Transverse colon (tissue), 4 donors: ENCODE measurements at regions not wholly inside any gene's neighbourhood (a gene's known extent, or its start where the extent isn't known, plus 50 kb on each side); places are given as distances from the start of the nearest gene placed in this dataset.

Source experiments
- DNase-seq: peaks from one replicate; pipeline ENCODE4 v3.0.0-alpha.2; 2019
- H3K27ac ChIP-seq, 4 donors: fragments of 200-600 bp; sonication (generic); 2 replicates each; pipeline ENCODE4 v1.5.1; 2016 to 2018; ENCODE audit warnings: inconsistent platforms in 4 of 4
- H3K27me3 ChIP-seq: fragments of 200-600 bp; sonication (generic); 2 replicates; pipeline ENCODE4 v1.5.1; 2017; ENCODE audit warnings: inconsistent platforms
- H3K36me3 ChIP-seq, 4 donors: fragments of 200-600 bp; sonication (generic); 2 replicates each; pipeline ENCODE4 v1.5.1; 2017 to 2019; ENCODE audit warnings: inconsistent platforms in 4 of 4
- H3K4me1 ChIP-seq, 4 donors: fragments of 200-600 bp; sonication (generic); 2 replicates each; pipeline ENCODE4 v1.5.1; 2017 to 2020; ENCODE audit warnings: inconsistent platforms in 4 of 4
- H3K4me3 ChIP-seq, 4 donors: fragments of 200-600 bp; sonication (generic); 1 replicate in 1 of 4; 2 replicates in 3 of 4; pipeline versions ENCODE4 v1.5.1 to v1.6.1; 2017 to 2019; ENCODE audit warnings: inconsistent platforms in 4 of 4
- H3K9me3 ChIP-seq, 2 donors: fragments of 200-600 bp; sonication (generic); 2 replicates each; pipeline ENCODE4 v1.5.1; 2017 to 2019; ENCODE audit warnings: inconsistent platforms in 2 of 2
- CTCF ChIP-seq, 5 experiments: fragments of 200-600 bp in 3 of 5; fragments of 450-650 bp in 2 of 5; sonication (generic) in 3 of 5; IDR thresholded peaks; 1 replicate in 2 of 5; 2 replicates in 3 of 5; pipeline ENCODE4 v1.5.1; 2016 to 2017; ENCODE audit warnings: antibody characterized with exemption in 5 of 5, inconsistent platforms in 3 of 5, mild to moderate bottlenecking in 2 of 5, moderate library complexity in 1 of 5
- EP300 ChIP-seq: sonication (generic); formaldehyde crosslinking; IDR thresholded peaks from one replicate; pipeline ENCODE4 v1.6.1; 2017; ENCODE audit warnings: antibody characterized with exemption, low read depth
- POLR2A ChIP-seq: fragments of 450-650 bp; IDR thresholded peaks from one replicate; pipeline ENCODE4 v1.6.1; 2016; ENCODE audit warnings: antibody characterized with exemption, mild to moderate bottlenecking, moderate library complexity
- POLR2AphosphoS5 ChIP-seq, 3 donors: sonication (generic); formaldehyde crosslinking; IDR thresholded peaks; one replicate each; pipeline ENCODE4 v1.6.1; 2016; ENCODE audit warnings: antibody characterized with exemption in 3 of 3
- WGBS, 2 donors: methylation state at CpG; one replicate each; pipeline ENCODE4 v1.1.5; 2018; ENCODE audit warnings: low coverage in 1 of 2; 5-methylcytosine and 5-hydroxymethylcytosine counted together
- in situ Hi-C, 4 donors: fragments of 200-750 bp; cut with MboI; loops; one replicate each; pipeline versions ENCODE4 v1.15.0 to v1.15.1; 2017; ENCODE audit warnings: low sequenced_read_pairs in 3 of 4, low pct_ligation_motif_present in 1 of 4, low pct_unique_long_range_greater_than_20kb in 1 of 4
- intact Hi-C: fragments of 100-400 bp; cut with DNase I; formaldehyde crosslinking; loops from one replicate; pipeline ENCODE4 v1.15.1; 2023; ENCODE audit warnings: low total_unique reads

- 56 to 62% methylated on average over 4 to 5 of the region's 5 CpGs for WGBS, 2 donors
- Histone ChIP-seq H3K4me3 (no peak overlapping the region), H3K4me1 (no peaks in the 10 kb centered on the region), H3K27ac (no peak overlapping the region), H3K9me3 (no peaks in the 10 kb centered on the region), H3K27me3 (no peaks in the 10 kb centered on the region), H3K36me3 (no peaks in the 10 kb centered on the region)
- in situ Hi-C loops = loop anchor here in 1 of 4 donors (25.0 kb wide), 1 partner anchor 93 kb away; no protein-coding TSS in a partner anchor
- TF ChIP-seq POLR2A (no peak), POLR2AphosphoS5 (IDR thresholded peaks at IDR 0.05) (no peak), CTCF (IDR thresholded peaks at IDR 0.05) (no peak), EP300 (no peak)
- intact Hi-C loops = no loop called here
- no peak for DNase-seq
These were observed 686.2 kb upstream of the NR2F2 start for GRCh38 chr15:95644100-95644875.

GRCh38 chr15:95645791-95646338, 684.6 kb upstream of the NR2F2 start:
- Histone ChIP-seq H3K4me1 (no peaks in the 10 kb centered on the region), H3K27me3 (no peaks in the 10 kb centered on the region), H3K36me3 (no peaks in the 10 kb centered on the region), H3K9me3 (no peaks in the 10 kb centered on the region), H3K4me3 (no peak overlapping the region), H3K27ac (no peak overlapping the region)
- TF ChIP-seq POLR2A = no peak
- no peak for TF ChIP-seq CTCF (IDR thresholded peaks at IDR 0.05)
- TF ChIP-seq EP300 = no peak
- no peak for TF ChIP-seq POLR2AphosphoS5 (IDR thresholded peaks at IDR 0.05)
- in situ Hi-C loops = loop anchor here in 1 of 4 donors (25.0 kb wide), 1 partner anchor 91 kb away; no protein-coding TSS in a partner anchor
- intact Hi-C loops = no loop called here
- WGBS, 2 donors = 84% methylated on average over 3 to 4 of the region's 4 CpGs
- DNase-seq = no peak

GRCh38 chr15:95646484-95647273, 683.8 kb upstream of the NR2F2 start:
- no peak for DNase-seq
- TF ChIP-seq POLR2A (no peak), EP300 (no peak), POLR2AphosphoS5 (IDR thresholded peaks at IDR 0.05) (no peak), CTCF (IDR thresholded peaks at IDR 0.05) (no peak)
- Histone ChIP-seq H3K4me1 (no peaks in the 10 kb centered on the region), H3K27me3 (no peaks in the 10 kb centered on the region), H3K36me3 (no peaks in the 10 kb centered on the region), H3K27ac (no peak overlapping the region), H3K9me3 (no peaks in the 10 kb centered on the region), H3K4me3 (no peak overlapping the region)
- intact Hi-C loops (no loop called here), in situ Hi-C loops (loop anchor here in 1 of 4 donors (25.0 kb wide), 1 partner anchor 91 kb away; no protein-coding TSS in a partner anchor)
- 64 to 69% methylated on average over 8 of the region's 8 CpGs for WGBS, 2 donors
